ENCODE measurements at regions not wholly inside any gene's neighbourhood (a gene's known extent, or its start where the extent isn't known, plus 50 kb on each side); places are given as distances from the start of the nearest gene placed in this dataset.
"Not testable (repeated sequence)": the region's sequence is repeated elsewhere in the genome, so short reads cannot be mapped to it uniquely, and the experiment has no call there.

DNA sequence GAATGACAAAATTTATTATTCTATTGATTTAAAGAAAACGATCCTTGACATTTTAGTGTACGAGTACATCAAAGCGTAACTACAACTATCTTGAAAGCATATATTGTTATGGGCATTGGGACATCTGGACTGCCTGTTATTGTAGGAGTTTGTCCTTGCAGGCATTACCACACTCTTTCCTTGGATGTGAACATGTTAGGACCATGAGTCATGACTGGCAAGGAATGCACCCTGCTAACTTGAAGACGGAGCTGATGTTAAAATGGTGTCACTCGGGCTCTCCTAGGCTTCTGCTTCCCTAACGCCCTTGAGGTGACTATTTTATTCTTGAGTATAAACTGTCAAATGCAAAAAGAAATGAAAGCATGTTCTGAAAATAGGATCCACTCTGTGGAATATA is 308.7 kb upstream of the ANKRD20A1 start:
- H2AFZ ChIP-seq (replicated peaks; ENCODE audit: low read length, poor library complexity); H3K18ac ChIP-seq (ENCODE audit: low read depth, low read length); H3K79me1 ChIP-seq (ENCODE audit: low read depth in 1 of 2, low read length in 2 of 2); H2BK5ac ChIP-seq (ENCODE audit: low read depth, low read length, poor library complexity, severe bottlenecking); H4K91ac ChIP-seq (ENCODE audit: insufficient read depth, low read depth, low read length); H3K56ac ChIP-seq (ENCODE audit: extremely low read depth, insufficient read depth, low read length); H3K14ac ChIP-seq (replicated peaks; ENCODE audit: low read depth, low read length); H2BK20ac ChIP-seq (ENCODE audit: low read depth, low read length); H3K4ac ChIP-seq (ENCODE audit: low read depth, low read length); H2BK15ac ChIP-seq (ENCODE audit: low read depth, low read length); in situ Hi-C loops (cut with MboI; ENCODE audit: low sequenced_read_pairs); POLR2A ChIA-PET (ENCODE audit: unreplicated experiment); H3K27me3 ChIP-seq (ENCODE audit: control insufficient read depth, insufficient read depth, low read length); DNase-seq; H2AK9ac ChIP-seq (replicated peaks; ENCODE audit: low read depth, low read length, poor library complexity); intact Hi-C loops (cut with micrococcal nuclease); H3K4me3 ChIP-seq (ENCODE audit: insufficient read depth, low read depth, low read length); H3K9ac ChIP-seq (ENCODE audit: low read depth, low read length); H4K5ac ChIP-seq (ENCODE audit: low read depth, low read length); H2BK120ac ChIP-seq (ENCODE audit: low read depth, low read length); H3K4me1 ChIP-seq (ENCODE audit: control insufficient read depth, insufficient read depth, low read length); CTCF ChIA-PET; H3K36me3 ChIP-seq (ENCODE audit: control insufficient read depth, insufficient read depth, low read length); ATAC-seq (ENCODE audit: low read depth); H3K23ac ChIP-seq (ENCODE audit: low read depth, low read length); H4K8ac ChIP-seq (ENCODE audit: low read depth in 2 of 2, low read length in 2 of 2); BruUV-seq (replicated peaks); H3K27ac ChIP-seq (ENCODE audit: insufficient read depth, low read length); H2AK5ac ChIP-seq (ENCODE audit: low read depth, low read length); H3K9me1 ChIP-seq (ENCODE audit: insufficient read depth, low read length); dilution Hi-C loops (cut with HindIII; ENCODE audit: low sequenced_read_pairs, unreplicated experiment); H3K9me3 ChIP-seq (ENCODE audit: control insufficient read depth, insufficient read depth, low read length); H3K4me2 ChIP-seq (ENCODE audit: low read depth, low read length); H4K20me1 ChIP-seq (ENCODE audit: insufficient read depth, low read length): not testable (repeated sequence)
- no CpG with 5 or more reads among the region's 6 CpGs for WGBS, 2 experiments (ENCODE audit: extremely low coverage in 2 of 2, insufficient read length in 1 of 2)

DNA sequence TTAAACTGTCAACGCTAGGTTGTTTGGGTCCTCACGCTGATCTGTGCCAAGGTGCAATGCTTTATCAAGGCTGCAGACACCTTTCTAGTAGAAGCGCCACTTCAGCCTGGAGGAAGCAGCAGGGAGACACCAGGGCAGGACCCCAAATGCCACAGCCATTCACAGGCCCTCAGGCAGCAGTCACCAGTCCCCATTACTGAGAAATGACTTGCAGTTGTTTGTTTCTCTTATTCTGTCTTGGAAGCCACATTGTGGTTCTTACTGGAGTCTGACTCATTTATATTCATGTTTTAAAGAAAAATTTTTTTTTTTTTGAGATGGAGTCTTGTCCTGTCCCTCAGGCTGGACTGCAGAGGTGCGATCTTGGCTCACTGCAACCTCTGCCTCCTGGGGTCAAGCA is 328.9 kb upstream of the ANKRD20A1 start:
- H2BK120ac ChIP-seq (ENCODE audit: low read depth, low read length); H3K4me1 ChIP-seq (ENCODE audit: control insufficient read depth, insufficient read depth, low read length); BruUV-seq (replicated peaks); H2AK9ac ChIP-seq (replicated peaks; ENCODE audit: low read depth, low read length, poor library complexity); DNase-seq; dilution Hi-C loops (cut with HindIII; ENCODE audit: low sequenced_read_pairs, unreplicated experiment); H4K20me1 ChIP-seq (ENCODE audit: insufficient read depth, low read length); H2BK20ac ChIP-seq (ENCODE audit: low read depth, low read length); intact Hi-C loops (cut with micrococcal nuclease); H3K56ac ChIP-seq (ENCODE audit: extremely low read depth, insufficient read depth, low read length); in situ Hi-C loops (cut with MboI; ENCODE audit: low sequenced_read_pairs); H2BK5ac ChIP-seq (ENCODE audit: low read depth, low read length, poor library complexity, severe bottlenecking); H3K14ac ChIP-seq (replicated peaks; ENCODE audit: low read depth, low read length); H3K9me1 ChIP-seq (ENCODE audit: insufficient read depth, low read length); H3K23ac ChIP-seq (ENCODE audit: low read depth, low read length); CTCF ChIA-PET; H2AK5ac ChIP-seq (ENCODE audit: low read depth, low read length); H3K79me1 ChIP-seq (ENCODE audit: low read depth in 1 of 2, low read length in 2 of 2); H3K27ac ChIP-seq (ENCODE audit: insufficient read depth, low read length); H2BK15ac ChIP-seq (ENCODE audit: low read depth, low read length); H3K9me3 ChIP-seq (ENCODE audit: control insufficient read depth, insufficient read depth, low read length); H3K36me3 ChIP-seq (ENCODE audit: control insufficient read depth, insufficient read depth, low read length); H4K8ac ChIP-seq (ENCODE audit: low read depth in 2 of 2, low read length in 2 of 2); H3K9ac ChIP-seq (ENCODE audit: low read depth, low read length); H3K4ac ChIP-seq (ENCODE audit: low read depth, low read length); H4K91ac ChIP-seq (ENCODE audit: insufficient read depth, low read depth, low read length); H3K27me3 ChIP-seq (ENCODE audit: control insufficient read depth, insufficient read depth, low read length); H3K4me3 ChIP-seq (ENCODE audit: insufficient read depth, low read depth, low read length); H4K5ac ChIP-seq (ENCODE audit: low read depth, low read length); H3K18ac ChIP-seq (ENCODE audit: low read depth, low read length); POLR2A ChIA-PET (ENCODE audit: unreplicated experiment); H3K4me2 ChIP-seq (ENCODE audit: low read depth, low read length); ATAC-seq (ENCODE audit: low read depth); H2AFZ ChIP-seq (replicated peaks; ENCODE audit: low read length, poor library complexity): not testable (repeated sequence)
- no CpG with 5 or more reads among the region's 4 CpGs for WGBS, 2 experiments (ENCODE audit: extremely low coverage in 2 of 2, insufficient read length in 1 of 2)
